ENCODE measurements at regions not wholly inside any gene's neighbourhood (a gene's known extent, or its start where the extent isn't known, plus 50 kb on each side); places are given as distances from the start of the nearest gene placed in this dataset.

- Mint-ChIP-seq H3K27me3 (peaks cover 0 to 2% of the 10 kb centered on the region in 2 donors), H3K4me1 (no peaks in the 10 kb centered on the region), H3K36me3 (no peaks in the 10 kb centered on the region), H3K4me3 (no peak overlapping the region), H3K27ac (no peak overlapping the region), H3K9me3 (peaks cover 0 to 2% (median 0%) of the 10 kb centered on the region in 8 donors)
- Histone ChIP-seq H3K27me3 (ENCODE audit: insufficient read depth, low read length) (no peaks in the 10 kb centered on the region), H3K4me3 (ENCODE audit: low read length in 2 of 2) (no peak overlapping the region), H3K9me3 (ENCODE audit: control insufficient read depth in 1 of 2, low read length in 2 of 2) (no peaks in the 10 kb centered on the region), H3K36me3 (ENCODE audit: insufficient read depth, low read length) (no peaks in the 10 kb centered on the region), H3K27ac (ENCODE audit: low read depth, low read length) (no peak overlapping the region), H3K4me1 (ENCODE audit: insufficient read depth, low read length) (no peaks in the 10 kb centered on the region)
- ChIA-PET CTCF (ENCODE audit: partially characterized antibody) (no interaction called here), POLR2A (ENCODE audit: partially characterized antibody) (no interaction called here)
- intact Hi-C loops (cut with micrococcal nuclease), result no loop called here
- DNase-seq, result no peak
Measured at GRCh38 chr20:22927537-22927936, 107.6 kb upstream of the SSTR4 start.

- ChIA-PET CTCF (ENCODE audit: partially characterized antibody) (no interaction called here), POLR2A (ENCODE audit: partially characterized antibody) (no interaction called here)
- intact Hi-C loops (cut with micrococcal nuclease), result no loop called here
- no peak overlapping the region for H3K4me3 ChIP-seq (ENCODE audit: low read length in 2 of 2)
- H3K4me3 Mint-ChIP-seq, result no peak overlapping the region
- peaks cover 0 to 2% of the 10 kb centered on the region in 2 donors for H3K27me3 Mint-ChIP-seq
- no peaks in the 10 kb centered on the region for H3K27me3 ChIP-seq (ENCODE audit: insufficient read depth, low read length)
- H3K27ac ChIP-seq (ENCODE audit: low read depth, low read length), result no peak overlapping the region
- H3K36me3 Mint-ChIP-seq, result no peaks in the 10 kb centered on the region
- no peaks in the 10 kb centered on the region for H3K9me3 ChIP-seq (ENCODE audit: control insufficient read depth in 1 of 2, low read length in 2 of 2)
- H3K36me3 ChIP-seq (ENCODE audit: insufficient read depth, low read length), result no peaks in the 10 kb centered on the region
- H3K4me1 ChIP-seq (ENCODE audit: insufficient read depth, low read length), result no peaks in the 10 kb centered on the region
- H3K4me1 Mint-ChIP-seq, result no peaks in the 10 kb centered on the region
- no peak overlapping the region for H3K27ac Mint-ChIP-seq
- DNase-seq, result no peak
- peaks cover 0 to 2% (median 0%) of the 10 kb centered on the region in 8 donors for H3K9me3 Mint-ChIP-seq
Measured at GRCh38 chr20:22928679-22929078, 106.4 kb upstream of the SSTR4 start.

- intact Hi-C loops (cut with micrococcal nuclease), result no loop called here
- Mint-ChIP-seq H3K36me3 (no peaks in the 10 kb centered on the region), H3K4me1 (no peaks in the 10 kb centered on the region), H3K4me3 (no peak overlapping the region), H3K27ac (no peak overlapping the region), H3K27me3 (peaks cover 0 to 2% of the 10 kb centered on the region in 2 donors), H3K9me3 (peaks cover 0 to 2% (median 0%) of the 10 kb centered on the region in 8 donors)
- Histone ChIP-seq H3K27ac (ENCODE audit: low read depth, low read length) (no peak overlapping the region), H3K27me3 (ENCODE audit: insufficient read depth, low read length) (no peaks in the 10 kb centered on the region), H3K36me3 (ENCODE audit: insufficient read depth, low read length) (no peaks in the 10 kb centered on the region), H3K4me3 (ENCODE audit: low read length in 2 of 2) (no peak overlapping the region), H3K4me1 (ENCODE audit: insufficient read depth, low read length) (no peaks in the 10 kb centered on the region), H3K9me3 (ENCODE audit: control insufficient read depth in 1 of 2, low read length in 2 of 2) (no peaks in the 10 kb centered on the region)
- ChIA-PET POLR2A (ENCODE audit: partially characterized antibody) (no interaction called here), CTCF (ENCODE audit: partially characterized antibody) (no interaction called here)
- no peak for DNase-seq
Measured at GRCh38 chr20:22929661-22930060, 105.5 kb upstream of the SSTR4 start.

GRCh38 chr20:22931653-22932608, 103.2 kb upstream of the SSTR4 start:
- intact Hi-C loops (cut with micrococcal nuclease), result no loop called here
- no peak for DNase-seq
- Histone ChIP-seq H3K9me3 (ENCODE audit: control insufficient read depth in 1 of 2, low read length in 2 of 2) (no peaks in the 10 kb centered on the region), H3K4me3 (ENCODE audit: low read length in 2 of 2) (no peak overlapping the region), H3K36me3 (ENCODE audit: insufficient read depth, low read length) (no peaks in the 10 kb centered on the region), H3K27me3 (ENCODE audit: insufficient read depth, low read length) (no peaks in the 10 kb centered on the region), H3K27ac (ENCODE audit: low read depth, low read length) (no peak overlapping the region), H3K4me1 (ENCODE audit: insufficient read depth, low read length) (no peaks in the 10 kb centered on the region)
- ChIA-PET POLR2A (ENCODE audit: partially characterized antibody) (no interaction called here), CTCF (ENCODE audit: partially characterized antibody) (no interaction called here)
- H3K4me3 Mint-ChIP-seq, result no peak overlapping the region
- no peaks in the 10 kb centered on the region for H3K4me1 Mint-ChIP-seq
- H3K27ac Mint-ChIP-seq, result no peak overlapping the region
- no peaks in the 10 kb centered on the region for H3K36me3 Mint-ChIP-seq
- H3K9me3 Mint-ChIP-seq, result peaks cover 0 to 7% (median 2%) of the 10 kb centered on the region in 8 donors
- peaks cover 0 to 2% of the 10 kb centered on the region in 2 donors for H3K27me3 Mint-ChIP-seq

GRCh38 chr20:22939181-22939580, 95.9 kb upstream of the SSTR4 start:
- H3K9me3 ChIP-seq (ENCODE audit: control insufficient read depth in 1 of 2, low read length in 2 of 2), result no peaks in the 10 kb centered on the region
- no peak for DNase-seq
- no peak overlapping the region for H3K4me3 ChIP-seq (ENCODE audit: low read length in 2 of 2)
- peaks cover 0 to 4% of the 10 kb centered on the region in 2 donors for H3K27me3 Mint-ChIP-seq
- H3K27ac Mint-ChIP-seq, result no peak overlapping the region
- H3K36me3 Mint-ChIP-seq, result no peaks in the 10 kb centered on the region
- no peak overlapping the region for H3K4me3 Mint-ChIP-seq
- intact Hi-C loops (cut with micrococcal nuclease), result no loop called here
- no peaks in the 10 kb centered on the region for H3K36me3 ChIP-seq (ENCODE audit: insufficient read depth, low read length)
- no peaks in the 10 kb centered on the region for H3K4me1 Mint-ChIP-seq
- H3K27me3 ChIP-seq (ENCODE audit: insufficient read depth, low read length), result no peaks in the 10 kb centered on the region
- peaks cover 0 to 11% (median under 1%) of the 10 kb centered on the region in 8 donors for H3K9me3 Mint-ChIP-seq
- no peak overlapping the region for H3K27ac ChIP-seq (ENCODE audit: low read depth, low read length)
- ChIA-PET POLR2A (ENCODE audit: partially characterized antibody) (no interaction called here), CTCF (ENCODE audit: partially characterized antibody) (no interaction called here)
- no peaks in the 10 kb centered on the region for H3K4me1 ChIP-seq (ENCODE audit: insufficient read depth, low read length)

- no peak for DNase-seq
Measured at GRCh38 chr20:22940350-22940749, 94.8 kb upstream of the SSTR4 start.

GRCh38 chr20:22941550-22941949, 93.6 kb upstream of the SSTR4 start:
- POLR2A ChIA-PET (ENCODE audit: partially characterized antibody), result no interaction called here
- Histone ChIP-seq H3K27ac (ENCODE audit: low read depth, low read length) (no peak overlapping the region), H3K4me3 (ENCODE audit: low read length in 2 of 2) (no peak overlapping the region), H3K9me3 (ENCODE audit: control insufficient read depth in 1 of 2, low read length in 2 of 2) (no peaks in the 10 kb centered on the region), H3K4me1 (ENCODE audit: insufficient read depth, low read length) (no peaks in the 10 kb centered on the region), H3K27me3 (ENCODE audit: insufficient read depth, low read length) (no peaks in the 10 kb centered on the region), H3K36me3 (ENCODE audit: insufficient read depth, low read length) (no peaks in the 10 kb centered on the region)
- CTCF ChIA-PET (ENCODE audit: partially characterized antibody), result no interaction called here
- H3K27me3 Mint-ChIP-seq, result peaks cover 3% of the 10 kb centered on the region in 2 donors
- H3K4me1 Mint-ChIP-seq, result no peaks in the 10 kb centered on the region
- peaks cover 0 to 8% (median under 1%) of the 10 kb centered on the region in 8 donors for H3K9me3 Mint-ChIP-seq
- no peak overlapping the region for H3K4me3 Mint-ChIP-seq
- intact Hi-C loops (cut with micrococcal nuclease), result no loop called here
- no peak for DNase-seq
- H3K27ac Mint-ChIP-seq, result no peak overlapping the region
- H3K36me3 Mint-ChIP-seq, result no peaks in the 10 kb centered on the region

More at GRCh38 chr20:22940350-22940749, 94.8 kb upstream of the SSTR4 start:
- Histone ChIP-seq H3K27ac (ENCODE audit: low read depth, low read length) (no peak overlapping the region), H3K4me3 (ENCODE audit: low read length in 2 of 2) (no peak overlapping the region), H3K27me3 (ENCODE audit: insufficient read depth, low read length) (no peaks in the 10 kb centered on the region), H3K9me3 (ENCODE audit: control insufficient read depth in 1 of 2, low read length in 2 of 2) (no peaks in the 10 kb centered on the region), H3K36me3 (ENCODE audit: insufficient read depth, low read length) (no peaks in the 10 kb centered on the region), H3K4me1 (ENCODE audit: insufficient read depth, low read length) (no peaks in the 10 kb centered on the region)
- CTCF ChIA-PET (ENCODE audit: partially characterized antibody), result no interaction called here
- Mint-ChIP-seq H3K27me3 (peaks cover 0 to 4% of the 10 kb centered on the region in 2 donors), H3K4me1 (no peaks in the 10 kb centered on the region), H3K4me3 (no peak overlapping the region), H3K9me3 (peaks cover 0 to 11% (median under 1%) of the 10 kb centered on the region in 8 donors), H3K36me3 (no peaks in the 10 kb centered on the region), H3K27ac (no peak overlapping the region)
- POLR2A ChIA-PET (ENCODE audit: partially characterized antibody), result no interaction called here
- intact Hi-C loops (cut with micrococcal nuclease), result no loop called here
